ENCODE measurements at regions not wholly inside any gene's neighbourhood (a gene's known extent, or its start where the extent isn't known, plus 50 kb on each side); places are given as distances from the start of the nearest gene placed in this dataset.

GRCh38 chr2:203585516-203585915 lies 50.4 kb upstream of the RAPH1 start:
- ATAC-seq: no peak
- intact Hi-C loops (cut with DNase I): no loop called here
- DNase-seq (ENCODE audit: low spot score): no peak

GRCh38 chr2:203586206-203586605 lies 51.1 kb upstream of the RAPH1 start:
- DNase-seq (ENCODE audit: low spot score): no peak
- ATAC-seq: no peak
- intact Hi-C loops (cut with DNase I): no loop called here

GRCh38 chr2:203586696-203587095 lies 51.6 kb upstream of the RAPH1 start:
- intact Hi-C loops (cut with DNase I): no loop called here
- ATAC-seq: no peak
- no peak for DNase-seq (ENCODE audit: low spot score)

- DNase-seq (ENCODE audit: low spot score) (no peak), ATAC-seq (no peak)
- intact Hi-C loops (cut with DNase I): no loop called here
Measured at GRCh38 chr2:203590496-203590895, 55.4 kb upstream of the RAPH1 start.

- intact Hi-C loops (cut with DNase I): no loop called here
- ATAC-seq (peak; percentile 44), DNase-seq (ENCODE audit: low spot score) (no peak)
Measured at GRCh38 chr2:203591642-203592041, 56.5 kb upstream of the RAPH1 start.

- DNase-seq (ENCODE audit: low spot score) (no peak), ATAC-seq (no peak)
- intact Hi-C loops (cut with DNase I): no loop called here
Measured at GRCh38 chr2:203592470-203592869, 57.4 kb upstream of the RAPH1 start.

- intact Hi-C loops (cut with DNase I): no loop called here
- no peak for DNase-seq (ENCODE audit: low spot score)
- ATAC-seq: no peak
Measured at GRCh38 chr2:203594541-203594940, 59.4 kb upstream of the RAPH1 start.

- ATAC-seq (no peak), DNase-seq (ENCODE audit: low spot score) (no peak)
- intact Hi-C loops (cut with DNase I): no loop called here
Measured at GRCh38 chr2:203596183-203596582, 61.1 kb upstream of the RAPH1 start.

GRCh38 chr2:203599509-203599908 lies 64.4 kb upstream of the RAPH1 start:
- intact Hi-C loops (cut with DNase I): no loop called here
- ATAC-seq: no peak
- DNase-seq (ENCODE audit: low spot score): no peak

GRCh38 chr2:203600286-203600685 lies 65.2 kb upstream of the RAPH1 start:
- no peak for ATAC-seq
- no peak for DNase-seq (ENCODE audit: low spot score)
- intact Hi-C loops (cut with DNase I): no loop called here

- intact Hi-C loops (cut with DNase I): no loop called here
- peak; percentile 50 for ATAC-seq
- no peak for DNase-seq (ENCODE audit: low spot score)
Measured at GRCh38 chr2:203603456-203604389, 68.6 kb upstream of the RAPH1 start.

GRCh38 chr2:203605302-203605701 lies 70.2 kb upstream of the RAPH1 start:
- intact Hi-C loops (cut with DNase I): no loop called here
- ATAC-seq: no peak
- DNase-seq (ENCODE audit: low spot score): no peak

GRCh38 chr2:203606051-203606450 lies 71.0 kb upstream of the RAPH1 start:
- DNase-seq (ENCODE audit: low spot score): no peak
- ATAC-seq: no peak
- intact Hi-C loops (cut with DNase I): no loop called here

GRCh38 chr2:203610558-203610957 lies 75.5 kb upstream of the RAPH1 start:
- intact Hi-C loops (cut with DNase I): no loop called here
- DNase-seq (ENCODE audit: low spot score): no peak
- no peak for ATAC-seq

GRCh38 chr2:203612246-203612645 lies 77.1 kb upstream of the RAPH1 start:
- intact Hi-C loops (cut with DNase I): no loop called here
- no peak for DNase-seq (ENCODE audit: low spot score)

GRCh38 chr2:203619267-203619878 lies 84.3 kb upstream of the RAPH1 start:
- no peak for DNase-seq (ENCODE audit: low spot score)
- intact Hi-C loops (cut with DNase I): no loop called here
- no peak for ATAC-seq

More at GRCh38 chr2:203612246-203612645, 77.1 kb upstream of the RAPH1 start:
- ATAC-seq: peak; percentile 45

- ATAC-seq (no peak), DNase-seq (ENCODE audit: low spot score) (no peak)
- intact Hi-C loops (cut with DNase I): no loop called here
Measured at GRCh38 chr2:203621981-203622515, 84.4 kb upstream of the CD28 start.

- intact Hi-C loops (cut with DNase I): no loop called here
- DNase-seq (ENCODE audit: low spot score) (no peak), ATAC-seq (no peak)
Measured at GRCh38 chr2:203623096-203623495, 83.3 kb upstream of the CD28 start.

GRCh38 chr2:203623661-203624060 lies 82.8 kb upstream of the CD28 start:
- no peak for DNase-seq (ENCODE audit: low spot score)
- intact Hi-C loops (cut with DNase I): no loop called here
- no peak for ATAC-seq

- DNase-seq (ENCODE audit: low spot score): no peak
- ATAC-seq: no peak
- intact Hi-C loops (cut with DNase I): no loop called here
Measured at GRCh38 chr2:203625701-203626100, 80.7 kb upstream of the CD28 start.
